ENCODE measurements at regions not wholly inside any gene's neighbourhood (a gene's known extent, or its start where the extent isn't known, plus 50 kb on each side); places are given as distances from the start of the nearest gene placed in this dataset.

- TF ChIP-seq, protein P1, sequence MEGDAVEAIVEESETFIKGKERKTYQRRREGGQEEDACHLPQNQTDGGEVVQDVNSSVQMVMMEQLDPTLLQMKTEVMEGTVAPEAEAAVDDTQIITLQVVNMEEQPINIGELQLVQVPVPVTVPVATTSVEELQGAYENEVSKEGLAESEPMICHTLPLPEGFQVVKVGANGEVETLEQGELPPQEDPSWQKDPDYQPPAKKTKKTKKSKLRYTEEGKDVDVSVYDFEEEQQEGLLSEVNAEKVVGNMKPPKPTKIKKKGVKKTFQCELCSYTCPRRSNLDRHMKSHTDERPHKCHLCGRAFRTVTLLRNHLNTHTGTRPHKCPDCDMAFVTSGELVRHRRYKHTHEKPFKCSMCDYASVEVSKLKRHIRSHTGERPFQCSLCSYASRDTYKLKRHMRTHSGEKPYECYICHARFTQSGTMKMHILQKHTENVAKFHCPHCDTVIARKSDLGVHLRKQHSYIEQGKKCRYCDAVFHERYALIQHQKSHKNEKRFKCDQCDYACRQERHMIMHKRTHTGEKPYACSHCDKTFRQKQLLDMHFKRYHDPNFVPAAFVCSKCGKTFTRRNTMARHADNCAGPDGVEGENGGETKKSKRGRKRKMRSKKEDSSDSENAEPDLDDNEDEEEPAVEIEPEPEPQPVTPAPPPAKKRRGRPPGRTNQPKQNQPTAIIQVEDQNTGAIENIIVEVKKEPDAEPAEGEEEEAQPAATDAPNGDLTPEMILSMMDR (IDR thresholded peaks at IDR 0.05) = no peak
- H3K4me1 Mint-ChIP-seq (ENCODE audit: low read depth) = no peaks in the 10 kb centered on the region
- no peaks in the 10 kb centered on the region for H3K36me3 Mint-ChIP-seq (ENCODE audit: low read depth)
- H3K27ac Mint-ChIP-seq (ENCODE audit: unreplicated experiment) = no peak overlapping the region
- no peak for DNase-seq (ENCODE audit: low spot score)
- H3K27me3 Mint-ChIP-seq (ENCODE audit: low read depth) = peaks cover 14% of the 10 kb centered on the region
- no peaks in the 10 kb centered on the region for H3K9me3 Mint-ChIP-seq (ENCODE audit: low read depth)
- no peak overlapping the region for H3K4me3 Mint-ChIP-seq (ENCODE audit: unreplicated experiment)
These were observed 331.3 kb upstream of the FRG2C start for GRCh38 chr3:75332794-75333193.

- Mint-ChIP-seq H3K36me3 (ENCODE audit: low read depth) (no peaks in the 10 kb centered on the region), H3K9me3 (ENCODE audit: low read depth) (no peaks in the 10 kb centered on the region), H3K27me3 (ENCODE audit: low read depth) (peaks cover 16% of the 10 kb centered on the region), H3K27ac (ENCODE audit: unreplicated experiment) (no peak overlapping the region), H3K4me3 (ENCODE audit: unreplicated experiment) (no peak overlapping the region), H3K4me1 (ENCODE audit: low read depth) (no peaks in the 10 kb centered on the region)
- TF ChIP-seq, protein P1 (IDR thresholded peaks at IDR 0.05) = no peak
- DNase-seq (ENCODE audit: low spot score) = no peak
These were observed 329.8 kb upstream of the FRG2C start for GRCh38 chr3:75334299-75334698.

GRCh38 chr3:75337226-75337900 is 326.8 kb upstream of the FRG2C start:
- H3K27me3 Mint-ChIP-seq (ENCODE audit: low read depth) = peaks cover 18% of the 10 kb centered on the region
- no peak overlapping the region for H3K27ac Mint-ChIP-seq (ENCODE audit: unreplicated experiment)
- no peaks in the 10 kb centered on the region for H3K36me3 Mint-ChIP-seq (ENCODE audit: low read depth)
- no peak for DNase-seq (ENCODE audit: low spot score)
- TF ChIP-seq, protein P1 (IDR thresholded peaks at IDR 0.05) = no peak
- peaks cover 13% of the 10 kb centered on the region for H3K4me1 Mint-ChIP-seq (ENCODE audit: low read depth)
- no peak overlapping the region for H3K4me3 Mint-ChIP-seq (ENCODE audit: unreplicated experiment)
- H3K9me3 Mint-ChIP-seq (ENCODE audit: low read depth) = no peaks in the 10 kb centered on the region

GRCh38 chr3:75338342-75338741 is 325.8 kb upstream of the FRG2C start:
- Mint-ChIP-seq H3K36me3 (ENCODE audit: low read depth) (no peaks in the 10 kb centered on the region), H3K9me3 (ENCODE audit: low read depth) (no peaks in the 10 kb centered on the region), H3K27ac (ENCODE audit: unreplicated experiment) (no peak overlapping the region), H3K27me3 (ENCODE audit: low read depth) (peaks cover 18% of the 10 kb centered on the region), H3K4me3 (ENCODE audit: unreplicated experiment) (no peak overlapping the region), H3K4me1 (ENCODE audit: low read depth) (peaks cover 13% of the 10 kb centered on the region)
- TF ChIP-seq, protein P1 (IDR thresholded peaks at IDR 0.05) = no peak
- no peak for DNase-seq (ENCODE audit: low spot score)

- Mint-ChIP-seq H3K27ac (ENCODE audit: unreplicated experiment) (peak overlapping the region; percentile 71), H3K27me3 (ENCODE audit: low read depth) (peaks cover 18% of the 10 kb centered on the region), H3K36me3 (ENCODE audit: low read depth) (no peaks in the 10 kb centered on the region), H3K4me3 (ENCODE audit: unreplicated experiment) (peak overlapping the region; percentile 52), H3K9me3 (ENCODE audit: low read depth) (no peaks in the 10 kb centered on the region), H3K4me1 (ENCODE audit: low read depth) (peaks cover 13% of the 10 kb centered on the region)
- TF ChIP-seq, protein P1 (IDR thresholded peaks at IDR 0.05) = peak; percentile 60
- no peak for DNase-seq (ENCODE audit: low spot score)
These were observed 322.6 kb upstream of the FRG2C start for GRCh38 chr3:75341324-75342067.

Data from chondrocyte (in vitro differentiated cells).